Activated CD8-positive, alpha-beta memory T cell treated with anti-CD3 and anti-CD28 coated beads, Interleukin-2, amount 50 U/mL, for 24 hours (primary cell): ENCODE measurements at regions not wholly inside any gene's neighbourhood (a gene's known extent, or its start where the extent isn't known, plus 50 kb on each side); places are given as distances from the start of the nearest gene placed in this dataset.

Experiments used
- DNase-seq: peaks from one replicate; pipeline ENCODE4 v3.0.0-alpha.2; 2020; ENCODE audit errors: extremely low read depth

DNA sequence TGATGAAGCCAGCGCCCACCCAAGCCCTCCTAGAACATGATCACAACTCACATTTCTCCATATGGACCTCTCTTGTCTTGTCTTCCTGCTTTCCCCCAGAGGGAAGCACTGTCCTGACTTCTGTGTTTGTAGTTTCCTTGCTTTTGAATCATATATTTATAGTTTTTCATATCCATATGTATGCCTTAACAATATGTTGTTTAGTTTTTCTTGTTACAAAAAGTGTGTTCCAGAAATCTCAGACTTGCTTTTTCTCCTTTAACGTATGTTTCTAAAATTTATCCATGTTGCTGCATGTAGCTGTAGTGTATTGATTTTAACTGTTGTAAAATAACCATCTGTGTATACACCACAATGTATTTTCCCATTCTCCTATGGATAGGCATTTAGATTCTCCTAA, 182.0 kb upstream of the SMIM23 start:
- no peak for DNase-seq

DNA sequence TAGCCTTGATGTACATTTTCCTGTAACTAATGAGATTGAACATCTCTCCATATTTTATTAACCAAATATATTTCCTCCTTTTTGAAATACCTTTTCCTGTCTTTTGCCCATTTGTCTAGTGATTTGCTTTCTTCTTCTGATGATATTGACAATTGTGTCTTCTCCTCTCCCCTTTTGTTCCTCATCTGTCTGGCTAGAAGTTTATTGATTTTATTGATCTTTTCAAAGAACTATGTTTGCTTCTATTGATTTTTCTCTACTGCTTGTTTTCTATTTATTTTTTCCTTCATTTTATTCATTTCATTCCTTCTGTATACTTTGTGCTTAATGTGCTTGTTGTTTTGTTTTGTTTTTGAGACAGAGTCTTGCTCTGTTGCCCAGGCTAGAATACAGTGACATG, 181.4 kb upstream of the SMIM23 start:
- DNase-seq: no peak

DNA sequence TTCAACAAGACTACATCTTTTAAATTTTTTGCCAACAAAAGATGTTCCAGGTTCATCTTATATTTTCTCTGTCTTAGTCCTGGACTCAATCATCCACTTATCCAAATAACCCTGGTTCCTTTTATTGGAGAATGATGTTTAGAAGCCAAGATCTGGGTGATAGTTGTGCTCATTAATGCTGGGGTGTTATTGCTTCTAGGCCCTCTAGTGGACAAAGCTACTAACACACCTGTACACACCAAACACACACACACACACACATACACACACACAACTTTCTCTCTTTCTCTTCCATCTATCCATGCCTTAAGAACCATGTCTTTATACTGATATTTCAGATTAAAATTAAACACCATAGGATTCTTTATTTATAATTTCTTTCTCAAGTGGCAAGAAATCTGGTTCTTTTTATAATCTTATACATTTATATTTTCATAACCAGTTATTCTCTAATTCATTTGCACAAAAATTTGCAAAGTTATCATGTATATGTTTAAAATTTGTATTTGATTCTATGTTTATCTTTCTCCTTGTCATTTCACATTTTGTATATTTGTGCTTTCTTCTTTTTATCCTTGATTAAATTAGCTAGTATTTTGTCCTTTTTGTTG, 179.1 kb upstream of the SMIM23 start:
- no peak for DNase-seq

DNA sequence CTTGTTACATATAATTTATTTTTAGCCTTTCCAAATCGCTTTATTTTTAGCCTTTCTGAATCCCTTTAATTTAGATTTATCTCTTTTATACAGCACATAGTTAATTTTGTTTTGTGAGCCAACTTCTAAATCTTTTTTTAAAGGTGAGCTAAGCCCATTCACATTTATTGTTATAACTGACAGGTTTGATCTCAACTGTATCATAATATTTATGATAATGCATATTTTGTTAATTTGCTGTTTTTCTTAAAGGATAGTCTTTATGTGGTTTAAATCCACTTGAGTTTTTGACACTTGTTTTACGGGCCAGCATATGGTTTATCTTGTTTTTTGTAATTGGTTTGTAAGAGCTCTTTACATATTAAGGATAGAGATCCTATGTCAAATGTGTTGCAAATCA, 177.8 kb upstream of the SMIM23 start:
- no peak for DNase-seq

DNA sequence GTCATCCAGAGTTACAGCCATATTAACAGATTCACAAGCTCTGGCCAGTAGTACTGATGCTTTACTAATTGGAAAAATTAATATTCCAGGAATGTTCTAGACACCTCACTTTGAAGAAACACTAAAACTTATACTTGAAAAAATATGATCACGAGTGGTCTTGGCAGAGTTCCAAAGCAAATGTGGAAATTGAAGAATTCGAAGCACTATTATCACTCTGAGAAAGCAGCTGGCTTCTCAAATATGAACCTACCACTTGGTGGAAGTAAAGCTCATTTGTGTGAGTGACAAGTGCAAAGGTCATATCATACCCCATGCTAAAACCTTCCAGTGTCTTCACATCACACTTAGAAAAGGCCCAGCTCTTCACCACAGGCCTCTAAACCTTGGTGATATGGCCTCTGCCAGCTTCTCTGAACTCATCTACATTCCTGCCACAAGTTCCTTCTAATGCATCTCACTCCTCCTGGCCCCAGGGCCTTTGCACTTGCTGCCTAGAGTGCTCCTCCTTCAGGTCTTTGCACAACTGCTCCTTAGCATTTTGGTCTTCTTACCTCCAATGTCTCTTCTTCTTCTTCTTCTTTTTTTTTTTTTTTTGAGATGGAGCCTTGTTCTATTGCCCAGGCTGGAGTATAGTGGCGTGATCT, 175.7 kb upstream of the SMIM23 start:
- no peak for DNase-seq

DNA sequence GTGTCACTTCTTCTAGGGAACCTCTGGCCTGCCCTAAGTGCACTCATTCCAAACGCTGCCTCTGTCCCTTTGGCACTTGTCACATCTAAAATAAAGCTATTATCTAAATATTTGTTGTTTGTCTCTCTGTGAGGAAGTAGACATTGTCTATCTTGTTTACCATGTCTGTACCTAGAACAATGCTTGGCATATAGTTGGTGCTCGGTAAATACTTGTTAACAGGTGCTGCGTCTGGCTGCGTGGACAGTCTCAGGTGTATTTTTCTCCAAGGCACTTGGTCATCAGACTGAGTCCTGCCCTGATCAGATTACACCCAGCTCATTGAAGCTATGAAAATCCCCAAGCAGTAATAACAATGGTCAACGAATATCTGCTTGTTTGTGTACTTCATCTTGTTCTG, 174.9 kb upstream of the SMIM23 start:
- DNase-seq: no peak

DNA sequence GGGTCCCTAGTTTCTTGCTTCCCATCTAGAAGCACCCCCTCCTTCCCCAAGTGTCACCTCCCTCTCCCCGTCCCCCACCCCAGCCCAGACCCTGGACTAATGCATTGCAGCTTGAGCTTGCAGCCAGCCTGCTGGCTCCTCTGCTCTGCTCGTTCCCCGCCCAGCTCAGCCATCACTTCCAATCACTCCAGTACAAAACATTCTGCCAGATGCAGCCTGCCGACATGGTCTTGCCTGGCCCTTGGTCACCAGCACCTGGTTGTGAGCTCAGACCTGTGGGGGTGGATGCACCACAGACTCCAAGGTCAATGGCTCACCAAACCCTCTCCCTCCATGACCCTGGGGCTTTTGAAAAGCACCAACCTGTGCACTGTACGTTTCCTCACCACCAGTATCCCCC, 172.9 kb upstream of the SMIM23 start:
- DNase-seq: no peak

DNA sequence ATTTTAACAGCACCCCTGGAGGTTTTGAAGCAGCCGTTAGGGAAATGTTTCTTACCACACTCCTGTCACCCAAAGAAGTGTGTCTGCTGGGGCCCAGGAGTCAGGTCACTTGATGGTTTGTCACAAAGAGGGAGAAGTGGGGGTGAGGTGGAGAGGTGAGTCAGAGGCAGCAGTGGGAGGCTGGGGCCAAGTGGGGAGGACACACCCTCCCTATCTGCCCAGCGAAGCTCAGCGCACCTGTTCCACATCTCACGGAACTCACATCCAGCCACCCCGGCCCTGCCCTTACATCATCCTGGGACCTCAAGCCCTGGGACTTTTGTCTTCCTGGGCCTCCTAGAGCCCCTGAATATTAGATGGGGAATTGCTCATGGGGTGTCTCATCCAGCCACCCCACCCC, 171.1 kb upstream of the SMIM23 start:
- DNase-seq: no peak

DNA sequence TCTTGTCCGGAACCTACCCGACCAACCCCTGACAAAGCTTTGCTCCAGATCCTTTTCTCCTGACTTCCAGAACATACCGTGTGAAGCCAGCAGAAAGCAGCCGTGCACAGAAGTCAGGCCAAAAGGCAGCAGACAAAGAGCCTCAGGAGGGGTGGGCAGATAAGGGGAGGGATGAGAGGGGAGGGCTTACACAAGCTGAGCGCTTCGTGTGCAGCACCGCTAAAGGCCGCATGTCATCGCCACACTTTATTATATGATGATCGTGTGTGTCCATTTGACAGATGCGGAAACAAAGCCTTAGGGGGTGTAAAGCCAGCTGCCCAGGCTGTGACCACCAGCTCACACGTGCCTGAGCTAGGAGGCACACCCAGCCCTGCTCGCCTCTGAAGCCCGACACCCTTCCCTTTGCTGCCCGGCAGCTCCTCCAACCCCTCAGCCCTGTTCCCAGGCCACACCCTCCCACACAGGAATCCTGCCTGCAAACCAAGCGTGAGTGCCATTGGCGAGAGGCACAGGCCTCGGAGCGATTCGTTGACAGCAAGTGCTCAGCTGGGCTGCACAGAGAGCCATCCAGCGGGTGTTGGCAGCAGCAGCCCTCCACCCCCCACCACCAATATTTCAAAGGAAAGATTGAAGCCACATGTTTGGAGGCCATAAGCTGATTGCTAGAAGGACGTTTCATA, 170.5 kb upstream of the SMIM23 start:
- DNase-seq: no peak

DNA sequence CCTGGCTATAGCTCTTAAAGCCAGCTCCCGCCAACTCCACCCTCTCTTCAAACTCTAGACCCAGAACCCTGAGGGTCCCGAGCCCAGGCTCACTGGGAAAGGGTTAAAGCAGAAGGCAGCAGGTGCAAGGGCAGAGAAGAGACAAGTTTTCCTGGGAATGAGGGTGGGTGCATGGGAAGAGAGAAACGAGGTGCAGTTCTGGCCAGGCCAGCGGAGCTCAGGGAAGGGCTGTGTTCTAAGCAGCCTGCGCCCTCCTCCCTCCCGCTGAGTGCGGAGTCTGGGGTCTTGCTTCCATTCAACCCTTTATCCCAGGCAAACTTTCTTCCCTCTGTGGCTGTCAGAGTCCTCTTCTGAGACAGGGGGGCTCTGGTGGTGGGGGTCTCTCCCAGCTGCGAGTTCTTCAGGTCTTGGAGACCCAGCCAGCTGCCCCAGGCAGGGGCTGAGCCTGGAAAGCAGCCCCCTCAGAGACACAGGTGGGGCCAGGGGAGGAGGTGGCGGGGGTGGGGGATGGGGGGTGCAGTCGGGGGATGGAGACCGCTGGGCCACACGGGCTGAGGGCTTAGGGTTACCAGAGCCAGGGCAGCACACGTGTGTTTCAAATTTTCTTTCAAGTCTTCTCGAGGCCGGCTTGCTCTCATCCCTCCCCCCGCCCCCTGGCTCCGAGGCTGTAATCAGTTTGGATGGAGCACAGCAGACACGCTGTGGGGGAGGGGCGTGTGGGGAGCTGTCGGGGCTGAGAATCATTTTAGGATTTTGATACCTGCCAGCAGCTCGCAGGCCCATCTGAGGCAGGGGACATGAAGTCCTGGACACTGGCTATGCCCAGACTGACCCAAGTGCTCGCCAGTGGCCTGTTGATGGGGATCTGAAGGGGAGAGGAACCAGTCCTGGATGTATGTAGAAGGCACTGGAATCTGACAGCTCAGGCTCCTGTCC, 169.6 kb upstream of the SMIM23 start:
- no peak for DNase-seq

DNA sequence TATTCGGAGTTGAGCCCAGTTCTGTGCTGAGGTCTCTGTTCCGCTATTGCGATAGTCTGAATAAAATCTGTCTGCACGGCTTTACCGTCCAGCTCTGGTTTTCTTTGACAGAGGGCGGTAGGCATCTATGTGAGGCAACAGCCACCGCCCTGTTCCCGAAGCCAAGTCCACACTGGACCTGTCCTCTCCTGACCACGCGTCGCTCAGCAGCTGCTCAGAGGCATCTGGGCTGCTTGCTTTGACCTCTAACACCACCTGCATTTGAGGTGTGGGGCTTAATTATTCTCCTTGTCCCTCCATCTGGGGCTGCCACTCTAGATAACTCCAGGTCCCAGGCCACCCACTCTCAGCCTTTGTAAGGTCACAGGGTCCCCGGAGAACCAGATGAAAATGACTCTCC, 168.4 kb upstream of the SMIM23 start:
- no peak for DNase-seq

DNA sequence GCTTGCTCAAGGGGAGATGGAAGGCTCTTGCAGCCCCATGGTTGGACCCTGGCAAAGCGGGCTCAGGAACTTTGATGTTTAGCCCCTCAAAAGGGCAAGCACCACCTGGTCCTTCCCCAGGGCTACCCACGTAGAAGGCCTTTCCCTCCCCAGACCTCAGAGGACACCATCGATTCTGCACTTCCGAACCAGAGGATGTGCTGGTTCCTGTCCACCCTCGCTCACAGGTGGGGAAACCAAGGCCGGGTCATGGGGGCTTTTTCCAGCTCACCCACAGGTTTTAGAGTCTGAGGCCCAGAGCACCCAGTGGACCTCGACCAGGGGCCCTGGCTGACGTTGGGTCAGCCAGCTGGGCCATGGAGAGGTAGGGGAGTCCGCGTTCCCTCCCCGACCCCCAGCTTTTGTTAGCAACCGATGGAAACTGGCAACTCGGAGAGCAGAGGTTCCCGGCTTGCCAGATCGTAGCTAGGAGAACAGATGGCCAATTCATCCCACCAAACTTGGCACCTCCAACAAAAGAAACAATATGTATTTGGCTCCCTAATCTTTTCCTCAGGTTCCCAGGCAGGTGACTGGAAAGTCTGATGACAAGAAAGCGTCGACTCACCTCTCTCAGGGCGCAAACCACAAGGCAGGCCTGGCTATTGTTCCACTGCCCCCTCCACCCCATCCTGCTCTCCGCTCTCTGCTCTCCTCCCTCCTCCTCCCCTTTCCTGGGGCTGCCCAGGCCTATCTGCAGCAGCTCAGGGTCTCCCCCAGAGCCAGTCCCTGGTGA, 167.6 kb upstream of the SMIM23 start:
- DNase-seq: no peak

DNA sequence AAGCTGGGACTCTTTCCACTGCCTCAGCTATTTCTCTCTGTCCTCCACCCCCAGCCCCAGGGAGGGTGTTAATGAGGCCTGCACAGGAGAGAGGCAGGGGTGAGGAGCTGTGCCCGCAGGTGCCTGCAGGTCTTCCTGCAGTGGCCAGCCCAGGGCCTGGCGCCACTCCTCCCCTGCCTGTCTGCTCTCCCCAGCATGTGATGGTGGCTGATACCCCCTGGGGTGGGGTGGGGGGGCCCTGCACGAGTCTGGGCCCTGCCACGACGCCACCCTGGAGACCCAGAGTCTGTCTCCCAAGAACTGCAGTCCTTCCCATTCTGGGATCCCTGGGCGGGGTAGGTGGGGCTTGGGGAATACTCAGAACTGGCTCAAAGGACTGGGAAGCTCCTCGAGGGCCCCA, 166.4 kb upstream of the SMIM23 start:
- DNase-seq: no peak

DNA sequence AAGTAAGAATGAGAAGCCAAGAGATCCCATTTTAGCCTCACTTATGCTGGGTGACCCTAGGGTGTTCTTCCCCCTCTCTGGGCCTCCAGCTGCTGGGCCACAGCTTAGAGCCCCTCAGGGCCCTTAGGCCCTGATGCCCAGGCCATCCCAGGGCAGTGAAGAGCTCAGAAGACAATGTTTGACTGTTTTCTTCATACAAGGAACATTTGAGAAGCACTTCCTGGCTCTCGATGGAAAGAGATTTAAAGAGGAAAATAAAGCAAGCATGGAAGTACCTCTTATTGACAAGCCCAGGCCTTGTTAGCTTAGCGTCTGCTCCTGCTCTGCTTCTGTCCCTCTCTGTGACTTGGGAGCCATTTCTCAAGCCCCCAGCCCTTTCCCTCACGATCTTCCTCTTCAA, 165.9 kb upstream of the SMIM23 start:
- DNase-seq: no peak

DNA sequence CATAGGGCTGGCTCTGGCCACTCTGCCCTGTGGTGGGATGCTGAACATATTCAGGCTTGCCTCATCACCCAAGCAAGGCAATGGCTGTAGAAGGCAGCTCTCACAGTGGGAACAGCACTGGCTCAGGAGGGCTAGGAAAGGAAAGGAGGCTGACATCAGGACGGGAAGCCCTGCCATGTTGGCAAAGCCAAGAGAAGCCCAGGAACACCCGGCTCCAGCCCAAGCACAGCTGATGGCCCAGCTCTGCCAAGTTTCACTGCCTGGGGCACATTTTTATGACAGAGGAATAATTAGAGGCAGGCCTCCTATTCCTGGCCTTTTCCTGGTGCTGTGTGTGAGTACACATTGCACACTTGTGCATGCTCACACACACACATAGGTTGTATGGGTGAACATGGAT, 163.6 kb upstream of the SMIM23 start:
- no peak for DNase-seq

DNA sequence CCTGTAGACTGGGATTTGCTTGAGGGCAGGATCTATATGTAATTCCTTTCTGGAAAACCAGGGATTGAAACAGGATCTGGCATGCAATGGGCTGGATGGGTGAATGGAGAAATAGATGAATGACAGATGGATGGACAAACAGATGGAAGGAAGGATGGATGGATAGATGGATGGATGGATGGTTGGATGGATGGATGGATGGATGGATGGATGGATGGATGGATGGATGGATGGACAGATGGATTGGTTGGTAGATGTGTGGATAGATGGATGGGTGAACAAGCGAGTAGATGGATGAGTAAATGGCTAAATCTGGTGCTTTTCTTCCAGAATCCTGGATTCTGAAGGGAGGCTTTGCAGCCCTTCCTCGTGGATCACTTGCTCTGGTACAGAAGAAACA, 162.5 kb upstream of the SMIM23 start:
- DNase-seq: no peak

DNA sequence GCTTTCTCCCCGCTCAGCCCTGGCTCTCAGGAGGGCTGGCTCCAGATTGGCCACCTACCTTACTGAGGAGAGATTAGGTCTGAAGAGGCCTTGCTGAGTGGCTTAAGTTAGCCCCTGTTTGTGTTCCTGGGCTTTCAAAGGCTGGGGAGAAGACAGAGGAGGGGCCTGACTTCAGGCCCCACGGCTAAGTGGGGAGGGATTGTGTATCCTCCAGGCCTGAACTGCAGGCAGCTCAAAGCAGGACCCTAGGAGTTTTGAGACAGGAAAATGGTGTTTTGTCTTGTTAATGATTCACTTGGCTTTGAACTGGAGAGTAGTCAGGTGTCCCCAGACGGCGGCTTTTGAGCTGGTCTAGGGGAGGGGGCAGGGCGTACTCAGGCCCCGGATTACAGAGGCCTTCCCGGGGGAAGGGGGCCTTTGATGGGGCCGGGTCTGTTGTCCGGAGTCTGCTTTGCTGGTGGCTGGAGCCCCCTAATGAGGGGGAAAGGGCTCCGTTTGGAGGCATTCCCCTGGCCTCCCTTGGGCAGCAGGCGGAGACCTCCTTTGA, 162.0 kb upstream of the SMIM23 start:
- DNase-seq: no peak

DNA sequence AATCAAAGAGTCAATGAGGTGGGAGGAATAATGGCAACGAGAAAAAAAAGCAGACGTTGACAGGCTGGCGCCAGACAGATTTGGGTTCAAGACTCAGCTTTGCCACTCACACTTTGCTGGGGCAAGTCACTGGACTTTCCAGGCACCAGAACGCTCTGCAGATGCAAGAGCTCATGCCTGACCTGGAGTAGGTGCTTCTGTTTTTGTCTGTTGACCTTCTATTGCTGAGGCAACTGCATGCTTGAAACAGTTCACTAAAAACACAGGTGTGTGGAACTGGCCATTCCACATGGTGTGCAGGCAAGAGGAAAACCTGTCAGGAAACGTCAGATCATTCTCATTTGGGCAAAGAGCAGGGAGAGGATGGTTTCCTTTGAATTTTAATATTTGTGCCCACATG, 161.2 kb upstream of the SMIM23 start:
- no peak for DNase-seq

DNA sequence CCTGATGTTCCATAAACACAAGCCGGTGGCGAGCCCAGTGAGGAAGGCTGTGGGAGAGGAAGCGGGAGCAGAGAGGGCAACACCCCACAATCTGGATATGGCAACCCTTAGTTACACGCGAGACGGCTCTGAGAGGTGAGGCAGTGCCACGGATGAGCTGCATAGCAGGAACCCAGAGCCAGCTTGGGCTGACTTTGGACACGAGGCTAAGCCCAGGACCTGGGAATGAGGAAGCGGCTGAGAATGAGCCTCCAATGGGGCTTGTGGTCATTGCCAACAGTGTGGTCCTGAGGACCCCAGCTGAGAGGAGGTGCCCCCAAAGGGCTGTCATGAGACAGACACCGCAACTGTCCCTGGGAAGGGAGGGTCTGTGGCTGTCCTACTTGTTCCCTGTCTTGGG, 160.0 kb upstream of the SMIM23 start:
- no peak for DNase-seq

DNA sequence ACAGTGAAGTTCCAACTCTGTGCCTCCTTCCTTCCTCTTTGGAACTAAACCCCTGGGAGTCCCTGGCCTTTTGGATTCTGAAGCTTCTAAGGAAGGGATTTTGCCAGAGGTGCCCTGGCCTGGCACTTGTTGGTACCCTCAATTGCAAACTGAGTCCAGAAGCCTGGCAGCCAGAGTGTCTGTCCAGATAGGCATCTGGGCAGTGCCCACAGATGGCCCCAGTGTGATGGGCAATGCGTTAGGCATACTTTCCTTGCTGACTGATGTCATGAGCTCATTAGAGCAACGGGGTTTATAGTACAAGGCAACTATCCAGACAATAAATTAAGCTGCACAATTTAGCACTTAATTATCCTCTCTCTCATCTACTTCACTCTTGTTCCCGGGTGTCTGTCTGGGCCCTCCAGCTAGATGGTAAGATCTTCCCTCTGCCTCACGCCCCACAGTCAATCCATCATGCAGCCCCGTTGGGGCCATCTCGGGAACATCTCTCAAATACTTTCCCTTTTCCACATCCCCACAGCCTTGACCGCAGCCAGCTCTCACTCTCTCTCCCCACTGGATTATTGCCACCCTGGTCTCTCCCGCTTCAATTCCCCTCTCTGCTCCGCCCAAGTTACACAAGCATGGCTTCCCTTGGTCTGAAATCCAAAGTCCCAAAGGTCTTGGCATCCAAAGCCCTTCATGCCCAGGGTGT, 157.5 kb upstream of the SMIM23 start:
- DNase-seq: no peak

DNA sequence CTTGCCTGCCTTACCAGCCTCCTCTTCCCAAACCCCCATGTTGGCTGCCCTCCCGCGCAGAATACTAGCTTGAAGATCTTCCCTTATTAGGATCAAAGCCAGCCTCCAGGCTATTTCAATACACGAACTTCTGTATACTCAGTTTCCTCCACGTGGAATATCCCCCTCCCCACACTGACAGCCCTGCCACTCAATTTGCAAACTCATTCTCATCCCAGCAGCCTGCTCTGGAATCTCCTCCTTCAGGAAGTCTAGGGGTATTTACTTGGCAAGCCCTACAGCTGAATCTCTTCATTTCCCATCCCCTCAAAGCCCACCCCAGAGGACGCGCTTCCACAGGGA, 157.0 kb upstream of the SMIM23 start:
- no peak for DNase-seq
